GM21737 (cell line): ENCODE measurements at regions not wholly inside any gene's neighbourhood (a gene's known extent, or its start where the extent isn't known, plus 50 kb on each side); places are given as distances from the start of the nearest gene placed in this dataset.

ENCODE experiments used
- ATAC-seq: cut with Tn5 transposase; IDR thresholded peaks from one replicate; pipeline ENCODE4 v1.9.1; 2021; ENCODE audit warnings: mild to moderate bottlenecking, moderate library complexity; ENCODE audit not compliant: unreplicated experiment

DNA sequence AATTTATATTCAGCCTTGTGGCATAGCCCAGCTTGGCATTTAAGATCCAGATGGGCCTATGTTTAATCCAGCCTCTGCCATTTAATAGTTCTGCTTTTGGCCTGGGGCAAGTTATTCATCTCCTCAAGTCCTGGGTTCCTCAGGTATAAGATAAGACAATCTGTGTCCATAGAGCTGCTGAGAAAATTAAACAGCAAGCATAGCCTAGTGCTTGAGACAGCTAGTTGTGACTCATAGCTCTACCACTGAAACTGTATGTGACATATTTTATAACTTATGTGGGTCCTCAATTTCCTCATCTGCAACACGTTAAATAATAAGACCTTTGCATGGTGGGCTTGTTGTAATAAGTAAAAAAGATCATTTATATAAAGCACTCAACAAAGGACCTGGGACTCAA is 53.3 kb upstream of the ATP10B start:
- ATAC-seq, result no peak

- ATAC-seq, result no peak
These were observed 52.6 kb upstream of the ATP10B start for GRCh38 chr5:160904591-160904990.

GRCh38 chr5:160903551-160903950 is 51.5 kb upstream of the ATP10B start:
- ATAC-seq, result no peak

DNA sequence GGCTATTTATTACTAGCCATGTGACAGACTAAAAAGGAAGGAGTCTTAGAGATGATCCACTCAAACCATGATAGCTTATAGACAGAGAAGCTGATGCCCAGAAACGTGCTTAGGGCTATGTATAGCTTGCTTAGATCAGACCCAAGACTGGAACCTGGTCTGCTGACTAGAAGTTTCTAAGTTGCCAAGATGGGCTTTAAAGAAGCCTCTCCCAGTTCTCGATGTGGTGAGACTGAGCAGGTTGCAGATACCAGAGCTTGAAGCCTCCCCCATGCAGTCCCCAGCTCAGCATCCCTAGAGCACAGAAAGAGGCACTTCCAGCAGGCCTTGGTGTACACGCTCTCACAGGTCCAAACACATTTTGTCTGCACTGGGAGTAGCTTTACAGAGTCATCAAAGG is 51.1 kb upstream of the ATP10B start:
- ATAC-seq, result no peak
